Mucosa of descending colon (tissue), 3 donors: ENCODE measurements at regions not wholly inside any gene's neighbourhood (a gene's known extent, or its start where the extent isn't known, plus 50 kb on each side); places are given as distances from the start of the nearest gene placed in this dataset.
"Not testable (repeated sequence)": the region's sequence is repeated elsewhere in the genome, so short reads cannot be mapped to it uniquely, and the experiment has no call there.

Source experiments
- ATAC-seq: fragments of 200-7000 bp; cut with Tn5 transposase; one replicate; pipeline ENCODE4 v1.9.1; 2020; ENCODE audit warnings: mild to moderate bottlenecking, moderate library complexity
- DNase-seq, 3 donors: peaks; one replicate each; pipeline ENCODE4 v3.0.0-alpha.2; 2020
- H3K36me3 ChIP-seq: fragments of 200-600 bp; one replicate; pipeline ENCODE4 v1.8.0; 2021; ENCODE audit warnings: low read depth, mild to moderate bottlenecking
- H3K4me1 ChIP-seq: fragments of 200-600 bp; one replicate; pipeline ENCODE4 v1.8.0; 2021; ENCODE audit warnings: low read depth, mild to moderate bottlenecking
- H3K4me3 ChIP-seq: fragments of 200-600 bp; one replicate; pipeline ENCODE4 v1.8.0; 2021; ENCODE audit warnings: mild to moderate bottlenecking
- H3K9me3 ChIP-seq: fragments of 200-600 bp; one replicate; pipeline ENCODE4 v1.8.0; 2021; ENCODE audit warnings: mild to moderate bottlenecking
- intact Hi-C, 2 donors: fragments of 100-400 bp; cut with DNase I in 1 of 2; cut with micrococcal nuclease in 1 of 2; formaldehyde crosslinking; loops; one replicate each; pipeline versions ENCODE4 v1.11.0 to v1.11.1; 2022; cut with DNase I, micrococcal nuclease
- TF ChIP-seq, protein P1 (sequence below): fragments of 200-600 bp; IDR thresholded peaks from one replicate; pipeline ENCODE4 v1.8.0; 2022; ENCODE audit warnings: antibody characterized with exemption, mild to moderate bottlenecking
- donor health status: DM: no; HTN: no; CAD: no; lungs with moderate emphysema.
- donor health status: DM: no; HTN: no; CAD: no.
- donor health status: DM: no; HTN: yes; CAD: no.

DNA sequence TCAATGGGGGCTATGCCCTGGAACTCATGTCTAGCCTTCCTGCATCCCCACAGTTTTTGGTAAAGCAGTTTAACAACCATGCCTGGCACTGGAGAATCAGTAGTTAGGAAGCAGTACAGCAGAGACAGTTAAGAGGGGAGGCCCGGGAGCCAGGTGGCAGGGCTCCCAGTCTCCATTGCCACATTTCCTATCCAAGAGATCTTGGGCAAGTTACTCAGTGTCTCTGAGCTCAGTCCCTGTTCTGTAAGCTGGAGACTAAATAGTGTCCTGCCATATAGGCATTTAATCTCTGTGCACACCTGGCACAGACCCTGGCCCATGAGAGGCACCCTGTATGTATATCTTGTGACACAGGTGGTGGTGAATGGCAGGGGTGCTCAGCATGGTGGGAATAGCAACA lies 156.1 kb upstream of the EOLA2 start:
- H3K36me3 ChIP-seq: no peaks in the 10 kb centered on the region
- DNase-seq (no peak), ATAC-seq (no peak)
- TF ChIP-seq, protein P1, sequence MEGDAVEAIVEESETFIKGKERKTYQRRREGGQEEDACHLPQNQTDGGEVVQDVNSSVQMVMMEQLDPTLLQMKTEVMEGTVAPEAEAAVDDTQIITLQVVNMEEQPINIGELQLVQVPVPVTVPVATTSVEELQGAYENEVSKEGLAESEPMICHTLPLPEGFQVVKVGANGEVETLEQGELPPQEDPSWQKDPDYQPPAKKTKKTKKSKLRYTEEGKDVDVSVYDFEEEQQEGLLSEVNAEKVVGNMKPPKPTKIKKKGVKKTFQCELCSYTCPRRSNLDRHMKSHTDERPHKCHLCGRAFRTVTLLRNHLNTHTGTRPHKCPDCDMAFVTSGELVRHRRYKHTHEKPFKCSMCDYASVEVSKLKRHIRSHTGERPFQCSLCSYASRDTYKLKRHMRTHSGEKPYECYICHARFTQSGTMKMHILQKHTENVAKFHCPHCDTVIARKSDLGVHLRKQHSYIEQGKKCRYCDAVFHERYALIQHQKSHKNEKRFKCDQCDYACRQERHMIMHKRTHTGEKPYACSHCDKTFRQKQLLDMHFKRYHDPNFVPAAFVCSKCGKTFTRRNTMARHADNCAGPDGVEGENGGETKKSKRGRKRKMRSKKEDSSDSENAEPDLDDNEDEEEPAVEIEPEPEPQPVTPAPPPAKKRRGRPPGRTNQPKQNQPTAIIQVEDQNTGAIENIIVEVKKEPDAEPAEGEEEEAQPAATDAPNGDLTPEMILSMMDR: no peak
- H3K9me3 ChIP-seq: no peaks in the 10 kb centered on the region
- no peak overlapping the region for H3K4me3 ChIP-seq
- H3K4me1 ChIP-seq: no peaks in the 10 kb centered on the region
- intact Hi-C loops: no loop called here

DNA sequence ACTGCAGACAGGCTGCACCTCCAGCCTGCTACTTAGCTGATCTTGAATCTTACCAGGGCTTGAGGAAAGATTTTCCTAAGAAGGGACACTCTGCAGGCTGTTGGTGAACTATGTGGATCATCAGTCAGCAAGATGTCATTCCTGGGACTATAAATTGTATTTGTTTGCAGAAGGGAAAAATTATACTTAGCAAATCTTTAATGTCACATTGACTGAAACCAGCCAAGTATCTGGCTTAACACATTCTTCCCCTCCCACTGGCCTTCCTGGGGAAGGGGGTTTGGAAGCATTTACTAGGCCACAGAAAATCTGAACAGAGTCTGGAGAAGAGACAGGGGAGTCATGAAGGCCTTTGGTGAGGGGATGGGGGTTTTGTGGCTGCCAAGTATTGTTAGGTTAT lies 156.7 kb upstream of the EOLA2 start:
- Histone ChIP-seq H3K4me3 (no peak overlapping the region), H3K4me1 (no peaks in the 10 kb centered on the region), H3K9me3 (no peaks in the 10 kb centered on the region), H3K36me3 (no peaks in the 10 kb centered on the region)
- TF ChIP-seq, protein P1: no peak
- intact Hi-C loops: no loop called here
- DNase-seq: no peak
- ATAC-seq: no peak

DNA sequence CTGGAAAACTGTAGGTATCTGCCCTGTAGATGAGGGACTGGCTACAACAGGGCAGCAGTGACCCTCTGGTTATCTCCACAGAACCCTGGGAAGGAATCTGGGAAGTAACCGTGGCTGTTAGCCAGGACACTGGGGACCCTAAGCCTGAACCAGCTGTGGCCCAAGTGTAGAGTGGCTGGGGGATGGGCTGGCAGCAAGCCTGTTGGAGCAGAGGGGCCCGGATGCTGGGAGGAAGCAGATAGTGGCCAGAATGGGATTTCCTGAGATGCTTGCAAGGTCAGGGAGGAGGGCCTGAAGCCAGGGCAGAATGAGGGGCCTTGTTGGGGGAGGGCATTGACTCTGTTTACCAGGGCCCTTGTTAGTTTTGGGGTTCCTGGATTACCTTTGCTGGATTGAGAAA lies 161.0 kb upstream of the EOLA2 start:
- DNase-seq: no peak
- H3K4me3 ChIP-seq: no peak overlapping the region
- no peaks in the 10 kb centered on the region for H3K36me3 ChIP-seq
- no peaks in the 10 kb centered on the region for H3K4me1 ChIP-seq
- ATAC-seq: no peak
- no peaks in the 10 kb centered on the region for H3K9me3 ChIP-seq
- TF ChIP-seq, protein P1: no peak
- intact Hi-C loops: no loop called here

DNA sequence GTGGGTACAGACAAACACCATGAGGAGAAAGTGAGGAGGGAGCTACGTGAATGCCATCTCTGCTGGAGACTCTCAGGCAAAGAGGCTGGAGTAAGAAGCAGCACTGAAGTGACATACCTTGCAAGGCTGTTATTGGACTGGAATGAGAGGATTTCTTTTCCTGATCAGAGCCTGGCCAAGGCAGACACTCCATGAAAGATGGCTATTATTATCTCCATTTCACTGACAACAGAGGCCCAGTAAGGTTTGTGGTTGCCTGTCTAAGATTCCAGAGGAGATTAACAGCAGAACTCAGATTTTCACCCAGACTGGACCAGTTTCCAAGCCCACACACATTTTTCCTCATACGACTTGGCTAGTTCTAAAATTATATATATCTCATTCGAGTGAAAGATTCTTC lies 162.0 kb upstream of the EOLA2 start:
- no peaks in the 10 kb centered on the region for H3K9me3 ChIP-seq
- DNase-seq (no peak), ATAC-seq (no peak)
- no peaks in the 10 kb centered on the region for H3K36me3 ChIP-seq
- TF ChIP-seq, protein P1: no peak
- no peak overlapping the region for H3K4me3 ChIP-seq
- intact Hi-C loops: no loop called here
- H3K4me1 ChIP-seq: no peaks in the 10 kb centered on the region

DNA sequence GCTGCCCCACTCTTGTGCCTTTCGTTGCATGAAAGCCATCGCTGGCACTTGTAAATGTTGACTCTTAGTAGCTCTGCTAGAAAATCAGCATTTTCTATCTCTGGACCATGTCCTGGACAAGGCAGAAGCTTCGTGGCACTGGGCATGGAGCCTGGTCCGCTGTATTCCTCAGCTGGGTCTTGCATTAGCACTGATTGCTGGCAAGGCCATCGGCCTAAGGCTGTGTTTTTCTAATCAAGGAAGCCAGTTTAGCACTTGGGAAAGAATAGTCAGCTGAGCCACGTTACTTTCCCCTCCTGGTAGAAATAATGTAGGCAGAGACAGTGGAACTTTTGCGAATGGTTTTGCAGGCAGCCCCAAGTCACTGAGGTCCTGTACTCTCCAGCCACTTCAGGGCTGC lies 180.2 kb upstream of the EOLA2 start:
- intact Hi-C loops: no loop called here
- Histone ChIP-seq H3K9me3 (no peaks in the 10 kb centered on the region), H3K36me3 (no peaks in the 10 kb centered on the region), H3K4me3 (no peak overlapping the region), H3K4me1 (no peaks in the 10 kb centered on the region)
- no peak for ATAC-seq
- TF ChIP-seq, protein P1: no peak
- no peak for DNase-seq

DNA sequence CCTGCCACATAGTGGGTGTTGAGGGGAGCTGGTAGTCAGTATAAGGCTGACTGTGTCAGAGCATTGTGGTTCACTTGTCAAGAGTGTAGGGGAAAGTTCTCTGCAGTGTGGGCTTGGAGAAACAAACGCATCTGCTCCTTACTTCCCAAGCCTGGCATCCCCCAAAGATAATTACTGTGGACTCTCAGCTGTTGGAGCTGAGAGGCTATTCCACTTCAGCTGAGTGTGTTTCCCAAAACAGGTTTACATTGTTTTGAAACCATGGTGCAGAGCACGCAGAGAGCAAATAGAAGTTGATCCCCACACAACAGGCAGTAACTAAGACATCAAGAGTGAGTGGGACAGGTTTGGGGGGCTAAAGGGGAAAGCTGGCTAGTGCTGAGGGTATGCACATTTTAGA lies 181.0 kb upstream of the EOLA2 start:
- DNase-seq: no peak
- no peak for ATAC-seq
- H3K36me3 ChIP-seq: no peaks in the 10 kb centered on the region
- TF ChIP-seq, protein P1: no peak
- intact Hi-C loops: no loop called here
- H3K9me3 ChIP-seq: no peaks in the 10 kb centered on the region
- no peak overlapping the region for H3K4me3 ChIP-seq
- no peaks in the 10 kb centered on the region for H3K4me1 ChIP-seq

DNA sequence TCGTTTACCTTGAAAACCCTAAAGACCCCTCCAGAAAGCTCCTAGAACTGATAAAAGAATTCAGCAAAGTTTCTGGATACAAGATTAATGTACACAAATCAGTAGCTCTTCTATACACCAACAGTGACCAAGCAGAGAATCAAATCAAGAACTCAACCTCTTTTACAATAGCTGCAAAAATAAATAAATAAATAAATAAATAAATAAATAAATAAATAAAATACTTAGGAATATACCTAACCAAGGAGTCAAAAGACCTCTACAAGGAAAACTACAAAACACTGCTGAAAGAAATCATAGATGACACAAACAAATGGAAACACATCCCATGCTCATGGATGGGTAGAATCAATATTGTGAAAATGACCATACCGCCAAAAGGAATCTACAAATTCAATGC lies 186.8 kb upstream of the EOLA2 start:
- H3K4me3 ChIP-seq, H3K4me1 ChIP-seq, H3K9me3 ChIP-seq, intact Hi-C loops, ATAC-seq, H3K36me3 ChIP-seq, DNase-seq: not testable (repeated sequence)
